HL-60 (cell line): ENCODE measurements at regions not wholly inside any gene's neighbourhood (a gene's known extent, or its start where the extent isn't known, plus 50 kb on each side); places are given as distances from the start of the nearest gene placed in this dataset.

Source experiments
- DNase-seq, 2 experiments: peaks; one replicate each; pipeline ENCODE4 v3.0.0-alpha.2; 2010 to 2020; ENCODE audit warnings: low read depth in 1 of 2, low spot score in 1 of 2
- H3K27ac ChIP-seq: fragments of 250-450 bp; sonication (Bioruptor Pico); replicated peaks from 2 replicates; pipeline ENCODE4 v1.5.1; 2020; ENCODE audit warnings: mild to moderate bottlenecking, moderate library complexity
- H3K27me3 ChIP-seq: fragments of 250-450 bp; sonication (Bioruptor Pico); 2 replicates; pipeline ENCODE4 v1.5.1; 2021; ENCODE audit warnings: mild to moderate bottlenecking, moderate library complexity; ENCODE audit not compliant: insufficient read depth, poor library complexity, severe bottlenecking
- H3K4me3 ChIP-seq: replicated peaks from 2 replicates; pipeline ENCODE4 v1.5.1; 2011; ENCODE audit warnings: mild to moderate bottlenecking, control low read depth, low read length; ENCODE audit not compliant: insufficient read depth
- GABPA ChIP-seq: IDR thresholded peaks from 2 replicates; pipeline ENCODE4 v1.6.1; 2012; ENCODE audit warnings: low read depth
- POLR2AphosphoS5 ChIP-seq: IDR thresholded peaks from 2 replicates; pipeline ENCODE4 v1.6.1; 2012; ENCODE audit warnings: low read depth
- SPI1 ChIP-seq: IDR thresholded peaks from 2 replicates; pipeline ENCODE4 v1.6.1; 2012; ENCODE audit warnings: low read depth, mild to moderate bottlenecking, borderline replicate concordance
- TF ChIP-seq, protein P1 (sequence below): IDR thresholded peaks from 2 replicates; pipeline ENCODE4 v1.6.1; 2012; ENCODE audit warnings: low read depth; ENCODE audit not compliant: insufficient replicate concordance
- TF ChIP-seq, protein P2 (sequence below): IDR thresholded peaks from one replicate; pipeline ENCODE4 v1.5.1; 2011; ENCODE audit warnings: low read length, control low read depth, inconsistent platforms; ENCODE audit not compliant: insufficient read depth

DNA sequence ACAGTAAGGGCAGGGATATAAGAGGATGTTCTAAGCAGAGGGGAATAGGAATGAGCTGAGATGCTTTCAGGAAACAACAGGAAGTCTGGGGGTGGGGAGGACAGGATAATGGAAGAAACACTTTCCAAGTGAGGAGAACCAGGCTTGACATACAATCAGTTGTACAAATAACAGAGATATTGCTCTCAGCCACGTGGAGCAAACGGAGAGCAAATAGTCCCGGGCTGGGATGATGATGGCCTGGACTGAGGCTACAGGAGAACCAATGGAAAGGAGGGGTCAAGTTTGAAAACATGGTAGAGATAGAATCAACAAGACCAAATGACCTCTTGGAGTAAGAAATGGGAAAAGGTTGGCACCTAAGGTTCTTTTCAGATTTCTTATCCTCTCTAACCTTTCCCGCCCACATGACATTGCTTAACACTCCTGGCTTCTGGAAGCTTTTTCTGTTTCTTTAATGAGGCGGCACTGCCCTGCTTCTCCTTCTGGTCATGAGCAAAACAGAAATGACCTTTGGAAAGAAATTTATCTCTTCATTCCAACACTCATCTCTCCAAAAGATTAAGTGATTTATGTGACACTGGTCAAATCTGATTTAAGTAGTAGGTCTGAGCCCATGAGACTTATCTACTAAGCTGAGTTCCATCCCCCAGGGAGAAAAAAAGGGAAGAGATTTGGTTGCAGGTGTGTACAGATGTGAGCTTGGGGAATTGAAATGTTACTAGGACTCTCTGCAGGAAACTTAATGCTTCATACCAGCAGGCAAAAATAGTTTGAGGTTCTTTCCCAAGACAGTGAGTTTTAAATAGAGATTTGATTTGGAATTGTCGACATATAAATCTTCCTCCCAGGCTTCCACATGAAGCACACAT is 442.9 kb upstream of the HNRNPA3 start:
- no peak overlapping the region for H3K4me3 ChIP-seq
- TF ChIP-seq, protein P1, sequence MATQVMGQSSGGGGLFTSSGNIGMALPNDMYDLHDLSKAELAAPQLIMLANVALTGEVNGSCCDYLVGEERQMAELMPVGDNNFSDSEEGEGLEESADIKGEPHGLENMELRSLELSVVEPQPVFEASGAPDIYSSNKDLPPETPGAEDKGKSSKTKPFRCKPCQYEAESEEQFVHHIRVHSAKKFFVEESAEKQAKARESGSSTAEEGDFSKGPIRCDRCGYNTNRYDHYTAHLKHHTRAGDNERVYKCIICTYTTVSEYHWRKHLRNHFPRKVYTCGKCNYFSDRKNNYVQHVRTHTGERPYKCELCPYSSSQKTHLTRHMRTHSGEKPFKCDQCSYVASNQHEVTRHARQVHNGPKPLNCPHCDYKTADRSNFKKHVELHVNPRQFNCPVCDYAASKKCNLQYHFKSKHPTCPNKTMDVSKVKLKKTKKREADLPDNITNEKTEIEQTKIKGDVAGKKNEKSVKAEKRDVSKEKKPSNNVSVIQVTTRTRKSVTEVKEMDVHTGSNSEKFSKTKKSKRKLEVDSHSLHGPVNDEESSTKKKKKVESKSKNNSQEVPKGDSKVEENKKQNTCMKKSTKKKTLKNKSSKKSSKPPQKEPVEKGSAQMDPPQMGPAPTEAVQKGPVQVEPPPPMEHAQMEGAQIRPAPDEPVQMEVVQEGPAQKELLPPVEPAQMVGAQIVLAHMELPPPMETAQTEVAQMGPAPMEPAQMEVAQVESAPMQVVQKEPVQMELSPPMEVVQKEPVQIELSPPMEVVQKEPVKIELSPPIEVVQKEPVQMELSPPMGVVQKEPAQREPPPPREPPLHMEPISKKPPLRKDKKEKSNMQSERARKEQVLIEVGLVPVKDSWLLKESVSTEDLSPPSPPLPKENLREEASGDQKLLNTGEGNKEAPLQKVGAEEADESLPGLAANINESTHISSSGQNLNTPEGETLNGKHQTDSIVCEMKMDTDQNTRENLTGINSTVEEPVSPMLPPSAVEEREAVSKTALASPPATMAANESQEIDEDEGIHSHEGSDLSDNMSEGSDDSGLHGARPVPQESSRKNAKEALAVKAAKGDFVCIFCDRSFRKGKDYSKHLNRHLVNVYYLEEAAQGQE: no peak
- TF ChIP-seq SPI1 (no peak), POLR2AphosphoS5 (no peak), GABPA (no peak)
- TF ChIP-seq, protein P2, sequence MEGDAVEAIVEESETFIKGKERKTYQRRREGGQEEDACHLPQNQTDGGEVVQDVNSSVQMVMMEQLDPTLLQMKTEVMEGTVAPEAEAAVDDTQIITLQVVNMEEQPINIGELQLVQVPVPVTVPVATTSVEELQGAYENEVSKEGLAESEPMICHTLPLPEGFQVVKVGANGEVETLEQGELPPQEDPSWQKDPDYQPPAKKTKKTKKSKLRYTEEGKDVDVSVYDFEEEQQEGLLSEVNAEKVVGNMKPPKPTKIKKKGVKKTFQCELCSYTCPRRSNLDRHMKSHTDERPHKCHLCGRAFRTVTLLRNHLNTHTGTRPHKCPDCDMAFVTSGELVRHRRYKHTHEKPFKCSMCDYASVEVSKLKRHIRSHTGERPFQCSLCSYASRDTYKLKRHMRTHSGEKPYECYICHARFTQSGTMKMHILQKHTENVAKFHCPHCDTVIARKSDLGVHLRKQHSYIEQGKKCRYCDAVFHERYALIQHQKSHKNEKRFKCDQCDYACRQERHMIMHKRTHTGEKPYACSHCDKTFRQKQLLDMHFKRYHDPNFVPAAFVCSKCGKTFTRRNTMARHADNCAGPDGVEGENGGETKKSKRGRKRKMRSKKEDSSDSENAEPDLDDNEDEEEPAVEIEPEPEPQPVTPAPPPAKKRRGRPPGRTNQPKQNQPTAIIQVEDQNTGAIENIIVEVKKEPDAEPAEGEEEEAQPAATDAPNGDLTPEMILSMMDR: no peak
- peaks cover 3% of the 10 kb centered on the region for H3K27me3 ChIP-seq
- no peak for DNase-seq
- H3K27ac ChIP-seq: no peak overlapping the region

DNA sequence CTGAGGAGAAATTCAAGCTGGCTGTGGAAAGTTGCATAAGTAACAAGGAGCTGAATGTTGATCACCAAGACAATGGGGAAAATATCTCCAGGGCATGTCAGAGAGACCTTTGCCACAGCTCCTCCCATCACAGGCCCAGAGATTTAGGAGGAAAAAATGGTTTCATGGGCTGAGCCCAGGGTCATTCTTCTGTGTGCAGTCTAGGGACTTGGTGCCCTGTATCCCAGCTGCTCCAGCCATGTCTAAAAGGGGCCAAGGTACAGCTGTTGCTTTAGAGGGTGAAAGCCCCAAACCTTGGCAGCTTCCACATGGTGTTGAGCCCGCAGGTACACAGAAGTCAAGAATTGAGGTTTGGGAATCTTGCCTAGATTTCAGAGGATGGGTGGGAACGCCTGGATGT is 439.8 kb upstream of the HNRNPA3 start:
- TF ChIP-seq, protein P2: no peak
- TF ChIP-seq GABPA (no peak), POLR2AphosphoS5 (no peak), SPI1 (no peak)
- TF ChIP-seq, protein P1: no peak
- no peak for DNase-seq
- Histone ChIP-seq H3K4me3 (no peak overlapping the region), H3K27ac (no peak overlapping the region), H3K27me3 (peaks cover 3% of the 10 kb centered on the region)

DNA sequence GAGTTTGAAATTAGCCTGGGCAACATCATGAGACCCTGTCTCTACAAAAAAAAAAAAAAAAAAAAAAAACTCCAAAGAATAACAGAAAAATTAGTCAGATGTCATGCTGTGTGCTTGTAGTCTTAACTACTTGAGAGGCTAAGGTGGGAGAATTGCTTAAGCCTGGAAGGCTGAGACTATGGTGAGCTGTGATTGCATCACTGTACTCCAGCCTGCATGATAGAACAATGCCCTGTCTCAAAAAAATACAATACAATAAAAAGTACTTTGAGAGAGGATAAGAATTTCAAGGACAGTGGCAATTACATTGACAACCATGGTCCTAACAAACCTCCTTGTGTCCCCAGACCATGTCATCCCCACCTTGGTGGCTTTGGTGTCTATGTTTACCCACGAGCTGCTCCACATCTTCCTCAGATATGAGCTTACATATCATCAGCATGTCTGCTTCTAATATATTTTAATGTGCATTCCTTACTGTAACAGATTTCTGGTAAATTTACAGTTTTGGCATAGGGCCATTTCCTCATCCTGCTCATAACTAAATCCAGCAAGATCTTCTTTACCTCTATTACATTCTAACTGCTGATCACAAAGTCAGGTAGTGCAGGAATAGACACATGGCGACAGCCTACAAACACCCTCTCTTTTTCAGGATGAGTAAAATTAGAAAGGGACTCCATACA is 437.7 kb upstream of the HNRNPA3 start:
- Histone ChIP-seq H3K4me3 (no peak overlapping the region), H3K27me3 (peaks cover 3% of the 10 kb centered on the region), H3K27ac (no peak overlapping the region)
- DNase-seq: no peak
- no peak for TF ChIP-seq GABPA

DNA sequence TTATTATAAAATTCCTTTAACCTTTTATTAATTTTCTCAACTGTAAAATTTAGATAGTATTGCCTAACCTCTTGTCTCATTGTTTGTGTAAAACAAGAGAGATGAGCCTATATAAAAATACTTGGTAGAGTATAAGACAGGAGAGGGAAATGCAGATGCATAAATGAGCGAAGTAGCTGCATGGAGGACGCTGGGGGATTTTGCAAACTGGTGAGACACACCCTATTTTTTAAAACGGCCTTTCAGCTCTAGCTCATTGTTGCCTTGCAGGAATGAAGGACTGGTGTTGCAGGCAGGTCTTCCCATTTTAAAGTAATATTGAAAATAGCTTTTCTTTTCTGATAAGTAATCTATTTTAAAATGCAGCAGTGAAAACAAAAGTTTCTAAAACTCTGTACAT is 435.3 kb upstream of the HNRNPA3 start:
- H3K27me3 ChIP-seq: no peaks in the 10 kb centered on the region
- TF ChIP-seq SPI1 (no peak), POLR2AphosphoS5 (no peak), GABPA (no peak)
- TF ChIP-seq, protein P2: no peak
- TF ChIP-seq, protein P1: no peak
- no peak overlapping the region for H3K27ac ChIP-seq
- DNase-seq: no peak
- H3K4me3 ChIP-seq: no peak overlapping the region
